Activated naive CD8-positive, alpha-beta T cell (primary cell): ENCODE measurements at regions not wholly inside any gene's neighbourhood (a gene's known extent, or its start where the extent isn't known, plus 50 kb on each side); places are given as distances from the start of the nearest gene placed in this dataset.
"Not testable (repeated sequence)": the region's sequence is repeated elsewhere in the genome, so short reads cannot be mapped to it uniquely, and the experiment has no call there.

ENCODE experiments used
- H3K27ac Mint-ChIP-seq: one replicate; pipeline ENCODE4 v1.8.0; 2021; ENCODE audit warnings: mixed read lengths
- H3K27me3 Mint-ChIP-seq: one replicate; pipeline ENCODE4 v1.8.0; 2021; ENCODE audit warnings: mixed read lengths
- H3K36me3 Mint-ChIP-seq: one replicate; pipeline ENCODE4 v1.8.0; 2021; ENCODE audit warnings: mixed read lengths
- H3K4me1 Mint-ChIP-seq: one replicate; pipeline ENCODE4 v1.8.0; 2021; ENCODE audit warnings: low read depth, mixed read lengths
- H3K4me3 Mint-ChIP-seq: one replicate; pipeline ENCODE4 v1.8.0; 2021; ENCODE audit warnings: mild to moderate bottlenecking, mixed read lengths
- H3K9me3 Mint-ChIP-seq: one replicate; pipeline ENCODE4 v1.8.0; 2021; ENCODE audit warnings: low read depth, mixed read lengths

DNA sequence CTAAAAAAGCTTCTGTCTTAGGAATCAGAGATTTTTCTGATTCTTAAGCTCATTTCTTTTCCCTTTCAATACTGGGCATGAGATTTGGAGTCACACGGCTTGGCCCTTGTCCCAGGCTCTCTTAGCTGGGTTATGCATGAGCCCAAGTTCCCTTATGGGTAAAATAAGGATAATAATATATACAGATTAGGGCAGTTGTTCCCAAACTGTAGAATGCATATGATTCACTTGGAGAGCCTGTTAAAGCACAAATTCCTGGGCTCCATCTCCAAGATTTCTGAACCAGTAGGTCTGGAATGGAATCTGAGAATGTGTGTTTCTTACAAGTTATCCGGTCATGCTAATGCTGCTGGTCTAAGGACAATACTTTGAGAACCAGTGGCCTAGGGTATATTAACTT lies 154.0 kb downstream of the REEP3 start:
- Mint-ChIP-seq H3K36me3 (no peaks in the 10 kb centered on the region), H3K27ac (no peak overlapping the region), H3K27me3 (no peaks in the 10 kb centered on the region), H3K4me1 (no peaks in the 10 kb centered on the region), H3K9me3 (no peaks in the 10 kb centered on the region), H3K4me3 (no peak overlapping the region)

DNA sequence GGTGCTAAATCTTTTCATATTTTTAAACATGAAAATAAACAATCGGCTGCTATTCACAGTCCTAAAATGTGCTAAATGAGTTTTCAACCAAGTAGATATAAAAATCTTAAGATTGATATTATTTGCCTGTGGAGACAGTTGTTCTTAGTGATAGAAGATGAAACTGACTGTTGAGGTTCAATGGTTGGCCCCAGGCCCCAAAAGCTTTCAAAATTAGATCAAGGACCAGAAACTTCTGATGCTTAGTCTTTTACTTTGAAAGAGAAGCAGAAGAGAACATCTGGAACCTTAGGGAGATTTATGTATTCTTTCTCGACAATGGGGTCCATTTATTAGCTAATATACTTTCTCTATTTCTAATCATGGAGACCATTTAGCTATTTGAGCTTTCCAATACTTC lies 155.8 kb downstream of the REEP3 start:
- no peaks in the 10 kb centered on the region for H3K9me3 Mint-ChIP-seq
- no peaks in the 10 kb centered on the region for H3K4me1 Mint-ChIP-seq
- H3K27me3 Mint-ChIP-seq, result peaks cover 2% of the 10 kb centered on the region
- no peak overlapping the region for H3K27ac Mint-ChIP-seq
- peaks cover 3% of the 10 kb centered on the region for H3K36me3 Mint-ChIP-seq
- H3K4me3 Mint-ChIP-seq, result no peak overlapping the region

DNA sequence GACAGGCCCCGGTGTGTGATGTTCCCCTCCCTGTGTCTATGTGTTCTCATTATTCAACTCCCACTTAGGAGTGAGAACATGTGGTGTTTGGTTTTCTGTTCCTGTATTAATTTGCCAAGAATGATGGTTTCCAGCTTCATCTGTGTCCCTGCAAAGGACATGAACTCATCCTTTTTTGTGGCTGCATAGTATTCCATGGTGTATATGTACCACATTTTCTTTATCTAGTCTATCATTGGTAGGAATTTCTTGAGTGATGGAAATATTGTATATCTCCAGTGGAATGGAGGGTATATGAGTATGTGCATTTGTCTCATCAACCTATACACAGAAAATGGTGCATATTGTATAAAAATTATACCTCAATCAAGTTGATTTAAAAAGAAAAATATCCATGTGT lies 159.3 kb downstream of the REEP3 start:
- H3K4me1 Mint-ChIP-seq, H3K36me3 Mint-ChIP-seq, H3K4me3 Mint-ChIP-seq, H3K27me3 Mint-ChIP-seq, H3K27ac Mint-ChIP-seq, H3K9me3 Mint-ChIP-seq: not testable (repeated sequence)

DNA sequence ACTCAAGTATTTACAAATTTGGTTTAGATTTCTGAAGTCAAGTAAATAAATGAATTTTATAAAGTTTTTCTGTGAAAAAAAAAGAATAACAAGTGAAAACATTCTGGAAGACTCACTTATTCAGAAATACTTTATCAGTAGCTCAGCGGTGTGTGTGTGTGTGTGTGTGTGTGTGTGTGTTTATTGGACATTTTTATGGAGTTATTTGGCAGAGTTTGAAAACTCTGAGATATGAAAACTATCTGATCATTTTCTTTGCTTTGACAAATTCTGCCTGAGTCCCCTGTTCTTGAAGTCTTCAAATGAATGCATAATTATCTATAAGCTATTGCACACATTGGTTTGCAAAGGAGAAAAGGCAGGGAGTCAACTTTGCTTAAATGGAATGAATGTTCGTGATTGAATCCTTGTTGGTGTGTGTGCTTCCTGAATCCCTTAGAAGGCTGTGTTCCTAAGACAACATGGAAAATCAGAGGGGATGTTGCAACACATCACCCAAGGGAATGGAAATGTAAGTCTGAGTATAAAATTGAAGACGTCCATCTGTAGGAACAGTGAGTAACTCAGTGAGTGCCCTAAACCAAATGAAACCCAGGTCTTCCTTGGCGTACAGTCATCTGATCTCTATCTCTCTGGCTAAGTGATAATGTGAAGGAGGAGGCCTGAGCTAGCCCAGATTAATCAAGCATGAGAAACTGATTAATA lies 160.9 kb downstream of the REEP3 start:
- Mint-ChIP-seq H3K4me3 (no peak overlapping the region), H3K27me3 (peaks cover 6% of the 10 kb centered on the region), H3K9me3 (no peaks in the 10 kb centered on the region), H3K36me3 (peaks cover 3% of the 10 kb centered on the region), H3K4me1 (peaks cover 8% of the 10 kb centered on the region), H3K27ac (no peak overlapping the region)

DNA sequence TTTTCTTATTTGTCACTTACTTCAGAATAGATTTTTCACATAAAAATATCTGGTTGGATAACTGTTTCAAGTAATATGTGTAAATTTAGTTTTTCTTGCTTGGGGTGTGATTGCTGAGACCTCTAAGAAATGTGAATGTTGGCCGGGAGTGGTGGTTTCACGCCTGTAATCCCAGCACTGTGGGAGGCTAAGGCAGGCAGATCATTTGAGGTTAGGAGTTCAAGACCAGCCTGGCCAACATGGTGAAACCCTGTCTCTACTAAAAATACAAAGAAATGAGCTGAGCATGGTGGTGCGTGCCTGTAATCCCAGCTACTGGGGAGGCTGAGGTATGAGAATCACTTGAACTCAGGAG lies 161.5 kb downstream of the REEP3 start:
- not testable (repeated sequence) for H3K9me3 Mint-ChIP-seq, H3K27ac Mint-ChIP-seq, H3K4me1 Mint-ChIP-seq, H3K27me3 Mint-ChIP-seq, H3K36me3 Mint-ChIP-seq, H3K4me3 Mint-ChIP-seq

GRCh38 chr10:63683223-63683622 lies 162.0 kb downstream of the REEP3 start:
- H3K27ac Mint-ChIP-seq, result no peak overlapping the region
- H3K27me3 Mint-ChIP-seq, result peaks cover 6% of the 10 kb centered on the region
- peaks cover 3% of the 10 kb centered on the region for H3K36me3 Mint-ChIP-seq
- H3K9me3 Mint-ChIP-seq, result no peaks in the 10 kb centered on the region
- peaks cover 8% of the 10 kb centered on the region for H3K4me1 Mint-ChIP-seq
- no peak overlapping the region for H3K4me3 Mint-ChIP-seq

DNA sequence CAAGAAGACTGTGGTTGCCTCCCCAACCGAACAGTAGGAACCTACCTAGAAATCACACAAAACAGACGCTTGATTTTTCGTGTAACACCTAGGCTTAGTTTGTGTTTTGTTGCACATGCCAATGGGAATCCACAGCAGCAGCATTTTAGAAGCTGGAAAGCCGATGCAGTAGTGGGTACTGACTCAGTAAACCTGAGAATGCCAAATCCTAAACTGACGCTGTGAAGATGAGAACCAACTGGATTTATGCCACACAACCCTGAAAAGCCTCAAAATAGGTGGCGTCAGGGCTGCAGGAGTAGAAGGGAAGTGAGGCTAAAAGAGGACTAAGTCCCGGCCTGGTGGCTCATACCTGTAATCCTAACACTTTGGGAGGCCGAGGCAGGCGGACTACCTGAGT lies 162.5 kb downstream of the REEP3 start:
- H3K4me1 Mint-ChIP-seq, result peaks cover 8% of the 10 kb centered on the region
- peaks cover 6% of the 10 kb centered on the region for H3K27me3 Mint-ChIP-seq
- H3K27ac Mint-ChIP-seq, result no peak overlapping the region
- peaks cover 3% of the 10 kb centered on the region for H3K36me3 Mint-ChIP-seq
- H3K4me3 Mint-ChIP-seq, result no peak overlapping the region
- H3K9me3 Mint-ChIP-seq, result no peaks in the 10 kb centered on the region

GRCh38 chr10:63684257-63684936 lies 163.2 kb downstream of the REEP3 start:
- peaks cover 8% of the 10 kb centered on the region for H3K4me1 Mint-ChIP-seq
- no peak overlapping the region for H3K27ac Mint-ChIP-seq

DNA sequence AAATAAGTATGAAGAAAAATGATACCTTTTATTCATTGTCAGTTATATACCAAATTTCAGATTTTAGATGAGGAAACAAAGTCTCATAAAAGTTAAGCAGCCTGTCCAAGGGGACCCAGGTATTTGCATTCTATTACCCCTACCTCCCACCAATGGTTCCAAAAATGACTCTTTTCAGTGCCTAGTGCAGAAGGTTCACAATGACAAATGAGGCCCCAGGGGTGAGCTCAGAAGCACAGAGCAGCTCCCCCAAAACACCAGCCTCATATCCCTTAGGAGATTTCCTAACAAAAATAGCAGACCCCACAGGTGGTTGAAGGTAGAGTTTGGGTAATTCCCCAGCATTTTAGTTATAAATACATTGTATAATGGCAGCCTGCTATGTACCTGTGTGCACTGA lies 168.6 kb downstream of the REEP3 start:
- Mint-ChIP-seq H3K27me3 (peaks cover 4% of the 10 kb centered on the region), H3K27ac (no peak overlapping the region), H3K4me1 (no peaks in the 10 kb centered on the region), H3K9me3 (peaks cover 6% of the 10 kb centered on the region), H3K4me3 (no peak overlapping the region), H3K36me3 (no peaks in the 10 kb centered on the region)

More at GRCh38 chr10:63684257-63684936, 163.2 kb downstream of the REEP3 start:
- Mint-ChIP-seq H3K27me3 (peaks cover 8% of the 10 kb centered on the region), H3K9me3 (no peaks in the 10 kb centered on the region), H3K36me3 (peaks cover 3% of the 10 kb centered on the region), H3K4me3 (no peak overlapping the region)

GRCh38 chr10:63692220-63692896 lies 171.2 kb downstream of the REEP3 start:
- no peak overlapping the region for H3K4me3 Mint-ChIP-seq
- H3K36me3 Mint-ChIP-seq, result no peaks in the 10 kb centered on the region
- H3K27ac Mint-ChIP-seq, result no peak overlapping the region
- H3K9me3 Mint-ChIP-seq, result peaks cover 6% of the 10 kb centered on the region
- H3K4me1 Mint-ChIP-seq, result no peaks in the 10 kb centered on the region
- H3K27me3 Mint-ChIP-seq, result peaks cover 2% of the 10 kb centered on the region

DNA sequence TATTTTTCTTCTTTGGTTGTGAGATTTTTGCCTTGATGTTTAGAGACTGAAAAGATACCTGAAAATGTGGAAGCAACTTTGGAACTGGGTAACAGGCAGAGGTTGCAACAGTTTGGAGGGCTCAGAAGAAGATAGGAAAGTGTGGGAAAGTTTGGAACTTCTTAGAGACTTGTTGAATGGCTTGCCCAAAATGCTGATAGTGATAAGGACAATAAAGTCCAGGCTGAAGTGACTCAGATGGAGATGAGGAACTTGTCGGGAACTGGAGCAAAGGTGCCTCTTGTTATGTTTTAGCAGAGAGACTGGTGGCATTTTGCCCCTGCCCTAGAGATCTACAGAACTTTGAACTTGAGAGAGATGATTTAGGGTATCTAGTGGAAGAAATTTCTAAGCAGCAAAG lies 171.8 kb downstream of the REEP3 start:
- not testable (repeated sequence) for H3K27ac Mint-ChIP-seq, H3K27me3 Mint-ChIP-seq, H3K4me3 Mint-ChIP-seq, H3K9me3 Mint-ChIP-seq, H3K36me3 Mint-ChIP-seq, H3K4me1 Mint-ChIP-seq

- peaks cover 6% of the 10 kb centered on the region for H3K9me3 Mint-ChIP-seq
- no peaks in the 10 kb centered on the region for H3K27me3 Mint-ChIP-seq
- no peaks in the 10 kb centered on the region for H3K36me3 Mint-ChIP-seq
- H3K4me1 Mint-ChIP-seq, result peaks cover 9% of the 10 kb centered on the region
- no peak overlapping the region for H3K4me3 Mint-ChIP-seq
- no peak overlapping the region for H3K27ac Mint-ChIP-seq
Observed at GRCh38 chr10:63696205-63696604, 175.0 kb downstream of the REEP3 start.

DNA sequence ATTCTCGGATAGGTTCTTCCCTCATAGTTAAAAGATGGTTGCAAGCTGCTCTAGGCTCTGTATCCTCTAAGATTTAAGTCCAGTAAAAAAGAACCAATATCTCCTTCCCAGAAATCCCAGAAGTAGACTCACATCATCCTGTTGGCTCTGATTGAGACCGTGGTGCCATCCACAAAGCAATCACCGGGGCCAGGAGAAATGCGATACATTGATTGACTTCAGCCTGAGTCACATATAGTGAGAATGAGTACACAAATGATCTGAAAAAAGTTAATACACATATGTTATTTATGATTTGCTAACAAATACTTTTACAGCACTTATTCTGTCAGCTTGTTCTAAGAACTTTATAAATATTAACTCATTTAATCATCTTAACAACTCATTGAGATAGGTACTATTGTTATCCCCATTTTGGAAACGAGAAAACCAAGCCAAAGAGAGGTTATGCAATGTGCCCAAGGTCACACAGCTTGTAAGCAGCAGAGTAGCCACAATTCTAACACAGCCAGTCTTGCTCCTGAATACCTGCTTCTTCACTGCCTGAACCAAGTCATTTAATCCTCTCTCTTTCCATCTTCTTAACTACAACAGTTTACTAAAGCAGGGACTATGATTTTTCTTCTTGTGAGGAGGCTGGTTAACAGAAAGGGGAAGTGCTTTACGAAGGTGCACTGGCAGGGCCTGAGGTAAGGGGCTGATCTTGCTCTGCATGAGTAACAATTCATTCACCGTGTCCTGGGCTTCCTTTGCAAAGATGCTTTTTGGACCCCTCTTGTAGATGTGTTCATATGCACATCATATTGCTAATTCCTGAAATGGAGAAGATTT lies 177.0 kb downstream of the REEP3 start:
- H3K4me3 Mint-ChIP-seq, result no peak overlapping the region
- H3K9me3 Mint-ChIP-seq, result peaks cover 6% of the 10 kb centered on the region
- peaks cover 9% of the 10 kb centered on the region for H3K4me1 Mint-ChIP-seq
- no peaks in the 10 kb centered on the region for H3K27me3 Mint-ChIP-seq
- H3K27ac Mint-ChIP-seq, result no peak overlapping the region
- no peaks in the 10 kb centered on the region for H3K36me3 Mint-ChIP-seq

DNA sequence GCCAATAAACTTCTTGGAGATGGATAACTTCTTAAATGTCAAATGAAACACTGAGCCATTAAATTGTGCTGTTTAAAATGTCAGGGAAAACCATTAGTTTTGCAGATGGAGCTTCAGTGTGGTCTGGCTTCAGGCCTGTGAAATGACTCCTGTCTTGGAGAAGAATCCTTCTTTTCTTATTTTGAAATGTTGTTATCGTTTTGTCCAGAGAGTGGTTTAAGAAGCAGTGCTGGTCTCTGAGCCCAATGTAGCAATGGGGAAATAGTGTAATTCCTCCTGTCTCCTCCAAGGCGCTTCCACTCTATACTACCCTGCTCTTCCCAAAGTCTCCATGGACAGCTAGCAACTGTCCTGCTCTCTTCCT lies 177.6 kb downstream of the REEP3 start:
- H3K9me3 Mint-ChIP-seq, result peaks cover 6% of the 10 kb centered on the region
- H3K4me3 Mint-ChIP-seq, result no peak overlapping the region
- no peak overlapping the region for H3K27ac Mint-ChIP-seq
- H3K36me3 Mint-ChIP-seq, result no peaks in the 10 kb centered on the region
- peaks cover 9% of the 10 kb centered on the region for H3K4me1 Mint-ChIP-seq
- H3K27me3 Mint-ChIP-seq, result no peaks in the 10 kb centered on the region
